Progenitor cell of endocrine pancreas (in vitro differentiated cells): ENCODE measurements at regions not wholly inside any gene's neighbourhood (a gene's known extent, or its start where the extent isn't known, plus 50 kb on each side); places are given as distances from the start of the nearest gene placed in this dataset.

Source experiments
- DNase-seq: peaks from one replicate; pipeline ENCODE4 v3.0.0; 2021; ENCODE audit warnings: low spot score; ENCODE audit not compliant: unreplicated experiment
- H3K27ac Mint-ChIP-seq: 2 replicates; pipeline ENCODE4 v1.8.0; 2021; ENCODE audit warnings: mild to moderate bottlenecking, moderate library complexity, mixed read lengths
- H3K27me3 Mint-ChIP-seq: 2 replicates; pipeline ENCODE4 v1.8.0; 2021; ENCODE audit warnings: mixed read lengths
- H3K36me3 Mint-ChIP-seq: 2 replicates; pipeline ENCODE4 v1.8.0; 2022; ENCODE audit warnings: mixed read lengths; ENCODE audit not compliant: insufficient read depth
- H3K4me1 Mint-ChIP-seq: 2 replicates; pipeline ENCODE4 v1.8.0; 2021; ENCODE audit warnings: low read depth, mixed read lengths
- H3K4me3 Mint-ChIP-seq: 2 replicates; pipeline ENCODE4 v1.8.0; 2021; ENCODE audit warnings: low read depth, mild to moderate bottlenecking, moderate library complexity, mixed read lengths
- H3K9me3 Mint-ChIP-seq: 2 replicates; pipeline ENCODE4 v1.8.0; 2021; ENCODE audit warnings: low read depth, mixed read lengths
- CTCF ChIP-seq: fragments of 200-600 bp; sonication (generic); IDR thresholded peaks from one replicate; pipeline ENCODE4 v1.5.0; 2021; ENCODE audit warnings: antibody characterized with exemption, mild to moderate bottlenecking; ENCODE audit not compliant: unreplicated experiment

GRCh38 chr14:82626156-82627066, 1092.8 kb upstream of the SEL1L start:
- Mint-ChIP-seq H3K27ac (no peak overlapping the region), H3K9me3 (no peaks in the 10 kb centered on the region), H3K27me3 (no peaks in the 10 kb centered on the region), H3K4me3 (no peak overlapping the region), H3K36me3 (no peaks in the 10 kb centered on the region), H3K4me1 (peaks cover 12% of the 10 kb centered on the region)
- no peak for DNase-seq
- TF ChIP-seq CTCF = no peak

- H3K9me3 Mint-ChIP-seq = peaks cover 6% of the 10 kb centered on the region
Measured at GRCh38 chr14:82635915-82636314, 1102.3 kb upstream of the SEL1L start.

GRCh38 chr14:82636426-82636825, 1102.8 kb upstream of the SEL1L start:
- Mint-ChIP-seq H3K27ac (no peak overlapping the region), H3K27me3 (no peaks in the 10 kb centered on the region), H3K9me3 (peaks cover 6% of the 10 kb centered on the region), H3K4me1 (no peaks in the 10 kb centered on the region), H3K4me3 (no peak overlapping the region), H3K36me3 (no peaks in the 10 kb centered on the region)
- TF ChIP-seq CTCF = no peak
- DNase-seq = no peak

More at GRCh38 chr14:82635915-82636314, 1102.3 kb upstream of the SEL1L start:
- Mint-ChIP-seq H3K4me3 (no peak overlapping the region), H3K4me1 (no peaks in the 10 kb centered on the region), H3K27me3 (no peaks in the 10 kb centered on the region), H3K36me3 (no peaks in the 10 kb centered on the region), H3K27ac (no peak overlapping the region)
- no peak for DNase-seq
- TF ChIP-seq CTCF = no peak

- no peak for TF ChIP-seq CTCF
- H3K27ac Mint-ChIP-seq = no peak overlapping the region
- no peak overlapping the region for H3K4me3 Mint-ChIP-seq
- DNase-seq = no peak
- no peaks in the 10 kb centered on the region for H3K36me3 Mint-ChIP-seq
- H3K9me3 Mint-ChIP-seq = no peaks in the 10 kb centered on the region
- peaks cover 11% of the 10 kb centered on the region for H3K4me1 Mint-ChIP-seq
- no peaks in the 10 kb centered on the region for H3K27me3 Mint-ChIP-seq
Measured at GRCh38 chr14:82641050-82641540, 1107.4 kb upstream of the SEL1L start.

GRCh38 chr14:82642425-82642824, 1108.8 kb upstream of the SEL1L start:
- no peaks in the 10 kb centered on the region for H3K9me3 Mint-ChIP-seq
- H3K27ac Mint-ChIP-seq = peak overlapping the region; percentile 94
- H3K36me3 Mint-ChIP-seq = no peaks in the 10 kb centered on the region

More at GRCh38 chr14:82642425-82642824, 1108.8 kb upstream of the SEL1L start:
- no peak for TF ChIP-seq CTCF
- Mint-ChIP-seq H3K4me3 (peak overlapping the region; percentile 91), H3K27me3 (no peaks in the 10 kb centered on the region), H3K4me1 (peaks cover 12% of the 10 kb centered on the region)
- DNase-seq = peak; percentile 51
